Stimulated activated CD4-positive, alpha-beta T cell treated with anti-CD3 and anti-CD28 coated beads, Interleukin-4, amount 100 ng/mL, for 4 hours (primary cell): ENCODE measurements at regions not wholly inside any gene's neighbourhood (a gene's known extent, or its start where the extent isn't known, plus 50 kb on each side); places are given as distances from the start of the nearest gene placed in this dataset.
"Not testable (repeated sequence)": the region's sequence is repeated elsewhere in the genome, so short reads cannot be mapped to it uniquely, and the experiment has no call there.

Experiments
- DNase-seq, 2 experiments: peaks; one replicate each; pipeline ENCODE4 v3.0.0-alpha.2; 2020

DNA sequence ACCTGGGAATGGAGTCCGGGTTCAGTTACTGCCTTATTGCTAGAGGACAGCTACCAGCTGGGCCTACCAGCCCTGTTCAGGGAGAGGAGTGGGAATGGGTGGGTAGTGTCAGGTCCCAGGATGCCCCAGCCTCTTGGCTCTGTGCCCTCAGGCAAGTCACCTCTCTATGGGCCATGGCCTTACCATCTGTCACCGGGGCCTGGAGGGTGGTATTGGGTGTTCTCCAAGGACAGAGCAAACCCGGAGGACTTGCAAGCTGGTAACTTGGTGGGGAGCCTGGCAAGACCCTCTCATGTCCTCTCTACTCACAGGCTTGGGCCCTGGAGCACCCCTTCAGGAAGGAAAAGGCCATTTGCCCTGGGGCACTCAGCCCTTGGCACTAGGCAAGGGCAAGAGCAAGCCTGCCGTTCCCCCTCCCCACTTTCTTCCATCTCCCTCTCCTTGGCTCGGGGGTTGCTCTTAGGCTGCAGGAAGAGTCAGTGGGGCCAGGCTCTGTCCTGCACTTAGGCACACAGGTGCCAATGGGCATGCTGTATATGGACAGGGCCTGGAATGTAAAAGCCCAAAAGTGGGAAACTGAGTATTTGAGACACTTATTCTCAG lies 170.0 kb upstream of the ZNF267 start:
- DNase-seq, result no peak

GRCh38 chr16:31704138-31704537 lies 169.5 kb upstream of the ZNF267 start:
- no peak for DNase-seq

DNA sequence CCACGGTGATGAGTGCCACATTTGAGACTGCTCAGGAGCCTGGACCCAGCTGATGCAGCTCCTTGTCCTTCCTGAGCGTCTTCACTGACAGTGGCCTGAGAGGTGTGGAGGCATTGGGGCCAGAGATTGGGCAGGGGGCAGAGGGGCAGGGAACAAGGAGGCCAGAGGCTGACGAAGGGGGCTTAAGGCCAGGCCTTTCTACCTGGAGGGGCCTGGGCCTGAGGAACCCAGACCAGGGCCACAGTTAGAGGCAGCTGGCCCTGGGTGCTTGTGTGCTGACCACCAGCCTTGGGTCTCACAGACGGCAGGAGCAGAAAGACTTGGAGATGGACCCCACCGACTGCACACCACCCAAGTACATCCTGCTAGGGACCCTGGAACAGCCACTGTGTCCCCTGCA lies 168.2 kb upstream of the ZNF267 start:
- no peak for DNase-seq

GRCh38 chr16:31706318-31706717 lies 167.3 kb upstream of the ZNF267 start:
- no peak for DNase-seq

- DNase-seq, result no peak
Measured at GRCh38 chr16:31706925-31707324, 166.7 kb upstream of the ZNF267 start.

GRCh38 chr16:31707743-31708335 lies 165.8 kb upstream of the ZNF267 start:
- no peak for DNase-seq

DNA sequence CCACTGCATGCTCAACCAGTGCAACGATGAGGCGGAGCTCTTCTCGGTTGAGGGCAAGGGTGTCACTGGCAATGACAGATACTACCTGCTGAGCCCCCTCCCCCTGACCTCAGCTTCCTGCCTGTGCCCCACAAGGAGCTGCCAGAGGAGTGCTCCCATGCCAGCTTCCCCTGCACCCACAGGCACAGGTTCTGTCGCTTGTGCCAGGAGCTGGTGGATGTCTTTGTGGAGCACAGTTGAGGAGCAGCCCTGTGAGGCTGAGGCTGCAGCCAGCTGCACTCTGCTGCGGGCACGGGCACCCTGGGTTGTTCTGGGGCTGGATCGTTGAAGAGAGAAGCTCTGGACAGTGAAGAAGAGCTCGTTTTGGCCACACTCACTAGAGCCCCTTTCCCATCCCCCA lies 165.3 kb upstream of the ZNF267 start:
- DNase-seq, result no peak

DNA sequence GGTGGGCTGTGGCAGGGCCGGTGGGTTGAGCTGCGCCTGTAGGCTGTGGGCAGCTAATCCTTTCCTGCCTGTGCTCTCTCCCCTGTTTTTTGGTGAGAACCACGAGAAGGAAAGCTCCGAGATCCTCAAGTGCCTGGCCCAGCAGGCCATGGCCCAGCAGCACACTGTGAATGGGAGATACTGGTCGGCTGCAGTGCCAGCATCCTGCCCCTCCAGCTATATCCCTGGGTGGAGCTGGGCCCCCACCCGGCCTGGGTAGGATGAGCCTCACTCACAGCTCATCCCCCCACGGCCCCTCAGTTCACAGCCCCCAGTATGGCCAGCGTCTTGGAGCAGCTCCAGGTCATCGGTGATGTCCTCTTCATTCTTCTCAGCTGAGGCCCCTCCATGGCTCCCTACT lies 164.4 kb upstream of the ZNF267 start:
- DNase-seq, result no peak

GRCh38 chr16:31710134-31710533 lies 163.5 kb upstream of the ZNF267 start:
- no peak for DNase-seq

DNA sequence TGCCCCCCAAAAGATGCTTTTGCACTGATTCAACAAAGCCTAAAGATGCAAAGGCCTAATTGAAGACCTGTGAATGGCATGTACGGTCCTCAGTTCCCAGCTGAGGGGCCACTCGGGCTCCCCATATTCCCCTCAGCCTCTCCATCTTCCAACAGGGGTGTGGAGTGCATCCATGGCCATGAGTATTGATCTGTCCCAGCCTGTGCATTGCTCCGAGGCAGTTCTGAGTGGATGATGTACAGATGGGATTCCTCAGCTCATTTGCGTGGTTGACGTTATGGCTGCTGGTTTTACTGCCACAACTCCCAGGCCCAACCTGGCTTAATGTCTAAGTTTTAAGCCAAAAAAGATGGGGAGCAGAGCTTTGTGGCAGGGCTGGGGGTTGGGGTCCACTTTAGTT lies 162.7 kb upstream of the ZNF267 start:
- no peak for DNase-seq

- DNase-seq, result no peak
Measured at GRCh38 chr16:31711344-31711845, 162.2 kb upstream of the ZNF267 start.

DNA sequence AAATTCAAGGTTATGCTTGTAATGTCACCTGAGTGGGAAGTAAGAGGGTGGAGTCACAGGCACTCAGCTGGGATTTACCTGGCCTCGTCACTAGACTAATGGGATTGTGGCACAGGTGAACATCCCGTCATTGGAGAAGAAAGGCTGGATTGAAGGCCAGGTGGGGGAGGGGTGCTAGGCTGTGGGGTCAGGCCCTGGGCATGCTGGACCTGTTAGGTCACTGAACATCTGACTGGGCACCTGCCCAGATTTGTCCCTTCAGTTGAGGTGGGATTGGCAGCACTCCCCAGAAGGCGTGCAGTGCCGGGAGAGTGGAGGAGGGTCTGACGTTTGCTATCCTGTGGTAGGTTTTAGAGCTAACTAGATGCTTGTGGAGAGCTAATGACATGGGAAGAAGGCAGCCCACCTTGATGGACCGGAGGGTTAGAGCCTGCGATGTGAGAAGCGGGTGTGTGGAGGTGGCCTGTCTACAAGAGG lies 161.5 kb upstream of the ZNF267 start:
- no peak for DNase-seq

GRCh38 chr16:31713071-31713944 lies 160.3 kb upstream of the ZNF267 start:
- peak; percentile 85 to 93 for DNase-seq

GRCh38 chr16:31713945-31714902 lies 159.4 kb upstream of the ZNF267 start:
- no peak for DNase-seq

- no peak for DNase-seq
Measured at GRCh38 chr16:31714903-31715504, 158.6 kb upstream of the ZNF267 start.

DNA sequence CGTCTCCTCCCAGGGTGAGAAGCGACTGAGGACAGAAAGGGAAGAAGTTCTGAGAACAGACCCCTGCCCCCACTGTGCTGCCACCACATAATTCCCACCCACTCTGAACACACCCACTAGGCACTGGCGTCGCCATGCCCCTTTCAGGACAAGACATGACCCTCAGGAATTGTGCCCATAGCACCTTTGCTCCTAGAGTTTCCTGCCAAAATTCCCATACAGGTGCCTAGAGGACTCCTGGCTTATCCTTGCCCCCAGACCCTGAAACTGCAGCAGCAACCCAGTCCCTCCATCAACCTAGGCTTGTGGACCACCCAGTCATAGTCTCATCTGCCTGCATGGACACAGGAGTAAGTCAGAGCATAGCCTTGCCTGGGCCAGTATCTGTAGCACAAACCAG lies 157.7 kb upstream of the ZNF267 start:
- DNase-seq, result no peak

DNA sequence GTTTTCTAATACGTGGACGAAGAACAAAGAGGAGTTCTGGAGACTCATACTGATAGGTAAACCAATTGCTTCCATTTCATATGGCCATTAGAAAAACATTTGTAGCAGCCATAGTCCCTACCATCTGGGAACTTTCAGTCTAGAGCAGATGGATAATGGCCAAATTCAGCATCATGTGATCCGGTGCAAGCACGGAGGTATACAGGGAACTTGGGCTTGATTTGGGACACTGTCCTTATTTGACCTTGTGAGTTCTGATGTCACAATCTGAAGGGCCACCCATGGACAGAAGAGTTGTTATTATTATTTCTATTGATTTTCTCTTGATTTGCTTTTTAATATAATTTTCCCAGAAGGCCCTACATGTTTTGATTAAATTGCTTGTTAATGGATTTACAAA lies 154.6 kb upstream of the ZNF267 start:
- DNase-seq, result no peak

- DNase-seq, result no peak
Measured at GRCh38 chr16:31727553-31727952, 146.1 kb upstream of the ZNF267 start.

GRCh38 chr16:31734265-31734664 lies 139.3 kb upstream of the ZNF267 start:
- no peak for DNase-seq

DNA sequence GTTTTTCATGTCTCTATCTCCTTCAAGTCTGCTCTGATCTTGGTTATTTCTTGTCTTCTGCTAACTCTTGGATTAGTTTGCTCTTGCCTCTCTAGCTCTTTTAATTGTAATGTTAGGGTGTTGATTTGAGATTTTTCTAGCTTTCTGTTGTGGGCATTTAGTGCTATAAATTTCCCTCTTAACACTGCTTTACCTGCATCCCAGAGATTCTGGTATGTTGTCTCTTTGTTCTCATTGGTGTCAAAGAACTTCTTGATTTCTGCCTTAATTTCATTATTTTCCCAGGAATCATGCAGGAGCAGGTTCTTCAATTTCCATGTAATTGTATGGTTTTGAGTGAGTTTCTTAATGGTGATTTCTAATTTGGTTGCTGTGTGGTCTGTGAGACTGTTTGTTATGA lies 128.5 kb upstream of the ZNF267 start:
- DNase-seq, result not testable (repeated sequence)

- no peak for DNase-seq
Measured at GRCh38 chr16:31745900-31746299, 127.7 kb upstream of the ZNF267 start.

GRCh38 chr16:31754998-31755615 lies 118.5 kb upstream of the ZNF267 start:
- no peak for DNase-seq
